ENCODE measurements at regions not wholly inside any gene's neighbourhood (a gene's known extent, or its start where the extent isn't known, plus 50 kb on each side); places are given as distances from the start of the nearest gene placed in this dataset.

- DNase-seq, result no peak
Observed at GRCh38 chr13:99634672-99635071, 133.4 kb downstream of the TM9SF2 start.

- DNase-seq, result no peak
Observed at GRCh38 chr13:99630269-99630898, 129.1 kb downstream of the TM9SF2 start.

- no peak for DNase-seq
Observed at GRCh38 chr13:99629641-99630040, 128.4 kb downstream of the TM9SF2 start.

GRCh38 chr13:99628442-99628841, 127.2 kb downstream of the TM9SF2 start:
- DNase-seq, result no peak

GRCh38 chr13:99626461-99627082, 125.3 kb downstream of the TM9SF2 start:
- no peak for DNase-seq

- DNase-seq, result no peak
Observed at GRCh38 chr13:99624936-99625540, 123.8 kb downstream of the TM9SF2 start.

- no peak for DNase-seq
Observed at GRCh38 chr13:99620806-99621205, 119.5 kb downstream of the TM9SF2 start.

GRCh38 chr13:99619207-99619606, 117.9 kb downstream of the TM9SF2 start:
- no peak for DNase-seq

GRCh38 chr13:99617474-99618255, 116.4 kb downstream of the TM9SF2 start:
- no peak for DNase-seq

- no peak for DNase-seq
Observed at GRCh38 chr13:99614465-99614885, 113.2 kb downstream of the TM9SF2 start.

Measured in activated T-cell treated with anti-CD3 and anti-CD28 coated beads for 4 hours (primary cell).